HCT116 (cell line): ENCODE measurements at regions not wholly inside any gene's neighbourhood (a gene's known extent, or its start where the extent isn't known, plus 50 kb on each side); places are given as distances from the start of the nearest gene placed in this dataset.

Experiments used
- ATAC-seq: fragments of 200-7000 bp; cut with Tn5 transposase; 2 replicates; pipeline ENCODE4 v1.9.1; 2020; ENCODE audit warnings: mild to moderate bottlenecking, moderate library complexity
- BruUV-seq: library from RNA; stranded (reverse); fragments of 400-500 nt; replicated peaks from 2 replicates; lab custom pipeline; 2021; lab: Mats Ljungman, UMichigan
- CTCF ChIA-PET: fragments of 300-600 bp; sonication (Branson Sonifier 250); formaldehyde crosslinking; loops from one replicate; lab custom pipeline; 2021; ENCODE audit warnings: antibody characterized with exemption; lab: Charles Lee
- POLR2A ChIA-PET: fragments of 300-600, 350-600 bp; sonication (Branson Sonifier 250); formaldehyde crosslinking; loops from one replicate; lab custom pipeline; 2021; ENCODE audit warnings: antibody characterized with exemption; lab: Charles Lee
- RAD21 ChIA-PET, 2 experiments: fragments of 300-600 bp; sonication (Branson Sonifier 250); formaldehyde crosslinking; loops; one replicate each; lab custom pipeline; 2023; ENCODE audit warnings: low total read pairs in 2 of 2; ENCODE audit not compliant: uncharacterized antibody in 2 of 2, unreplicated experiment in 2 of 2, low non-redundant PET in 1 of 2; lab: Charles Lee
- DNase-seq: peaks from one replicate; pipeline ENCODE4 v3.0.0-alpha.2; 2010; ENCODE audit warnings: low read depth, low spot score
- H2AFZ ChIP-seq: fragments of 200-600 bp; shearing (Covaris generic), sonication (generic); 2 replicates; pipeline ENCODE4 v1.6.1; 2017; ENCODE audit warnings: low read depth, mixed run types, mixed read lengths, antibody characterized with exemption, low read length; ENCODE audit not compliant: poor library complexity, severe bottlenecking
- H3K27ac ChIP-seq: 2 replicates; pipeline ENCODE4 v1.5.1; 2012; ENCODE audit warnings: low read depth, low read length
- H3K27me3 ChIP-seq: fragments of 200-600 bp; sonication (generic); 2 replicates; pipeline ENCODE4 v1.6.1; 2016; ENCODE audit warnings: mixed run types, low read length, mixed read lengths; ENCODE audit not compliant: insufficient read depth
- H3K36me3 ChIP-seq, 2 experiments: fragments of 200-500 bp in 1 of 2; fragments of 200-600 bp in 1 of 2; sonication (Bioruptor generic) in 1 of 2; sonication (generic) in 1 of 2; 2 replicates each; pipeline versions ENCODE4 v1.5.1 to v1.6.1; 2014 to 2016; ENCODE audit warnings: low read length in 2 of 2, inconsistent platforms in 1 of 2, mixed read lengths in 1 of 2, mixed run types in 1 of 2; ENCODE audit not compliant: insufficient read depth in 2 of 2, control insufficient read depth in 1 of 2
- H3K4me1 ChIP-seq, 2 experiments: fragments of 200-600 bp in 1 of 2; sonication (generic) in 1 of 2; 2 replicates each; pipeline versions ENCODE4 v1.5.1 to v1.6.1; 2012 to 2017; ENCODE audit warnings: low read length in 2 of 2, inconsistent platforms in 1 of 2, mild to moderate bottlenecking in 1 of 2, mixed read lengths in 1 of 2, mixed run types in 1 of 2, moderate library complexity in 1 of 2; ENCODE audit not compliant: insufficient read depth in 2 of 2, control insufficient read depth in 1 of 2
- H3K4me2 ChIP-seq: fragments of 200-600 bp; sonication (generic); 2 replicates; pipeline ENCODE4 v1.6.1; 2017; ENCODE audit warnings: mixed run types, low read length, mixed read lengths
- H3K4me3 ChIP-seq, 2 experiments: fragments of 200-600 bp in 1 of 2; sonication (generic) in 1 of 2; replicated peaks in 1 of 2; 2 replicates each; pipeline ENCODE4 v1.5.1; 2011 to 2016; ENCODE audit warnings: low read length in 2 of 2, control low read depth in 1 of 2, low read depth in 1 of 2, mild to moderate bottlenecking in 1 of 2, mixed read lengths in 1 of 2, mixed run types in 1 of 2
- H3K79me2 ChIP-seq: fragments of 200-600 bp; sonication (generic); 2 replicates; pipeline ENCODE4 v1.6.1; 2017; ENCODE audit warnings: mild to moderate bottlenecking, mixed run types, low read length, moderate library complexity, mixed read lengths; ENCODE audit not compliant: insufficient read depth
- H3K9ac ChIP-seq: fragments of 200-600 bp; sonication (generic); 2 replicates; pipeline ENCODE4 v1.6.1; 2016; ENCODE audit warnings: low read length, mixed read lengths
- H3K9me2 ChIP-seq: fragments of 200-600 bp; sonication (generic), shearing (Covaris generic); 2 replicates; pipeline ENCODE4 v1.6.1; 2017; ENCODE audit warnings: mixed run types, mild to moderate bottlenecking, moderate library complexity; ENCODE audit not compliant: insufficient read depth
- H3K9me3 ChIP-seq, 2 experiments: fragments of 200-500 bp in 1 of 2; fragments of 200-600 bp in 1 of 2; sonication (Bioruptor generic) in 1 of 2; sonication (generic) in 1 of 2; 2 replicates each; pipeline ENCODE4 v1.6.1; 2014 to 2017; ENCODE audit warnings: low read length in 2 of 2, mixed read lengths in 2 of 2, inconsistent platforms in 1 of 2, low read depth in 1 of 2, mild to moderate bottlenecking in 1 of 2, mixed run types in 1 of 2, moderate library complexity in 1 of 2; ENCODE audit not compliant: control insufficient read depth in 1 of 2, insufficient read depth in 1 of 2
- H4K20me1 ChIP-seq: fragments of 200-600 bp; sonication (generic), shearing (Covaris generic); 2 replicates; pipeline ENCODE4 v1.6.1; 2017; ENCODE audit warnings: mixed run types, mild to moderate bottlenecking, moderate library complexity; ENCODE audit not compliant: insufficient read depth
- CBX3 ChIP-seq: IDR thresholded peaks from 2 replicates; pipeline ENCODE4 v1.6.1; 2012; ENCODE audit warnings: low read depth
- CEBPB ChIP-seq: IDR thresholded peaks from 2 replicates; pipeline ENCODE4 v1.6.1; 2012; ENCODE audit warnings: low read depth
- EGR1 ChIP-seq: IDR thresholded peaks from 2 replicates; pipeline ENCODE4 v1.6.1; 2012; ENCODE audit warnings: low read depth
- ELF1 ChIP-seq: IDR thresholded peaks from 2 replicates; pipeline ENCODE4 v1.6.1; 2012; ENCODE audit warnings: low read depth, borderline replicate concordance
- EZH2 ChIP-seq: fragments of 200-600 bp; sonication (generic); IDR thresholded peaks from 2 replicates; pipeline ENCODE4 v1.6.1; 2017; ENCODE audit warnings: antibody characterized with exemption, mixed run types
- EZH2phosphoT487 ChIP-seq: fragments of 200-600 bp; IDR thresholded peaks from 2 replicates; pipeline ENCODE4 v1.6.1; 2018; ENCODE audit warnings: antibody characterized with exemption, borderline replicate concordance
- FOSL1 ChIP-seq: IDR thresholded peaks from 2 replicates; pipeline ENCODE4 v1.6.1; 2012; ENCODE audit warnings: low read depth
- JUND ChIP-seq: IDR thresholded peaks from 2 replicates; pipeline ENCODE4 v1.6.1; 2012
- RAD21 ChIP-seq: IDR thresholded peaks from 2 replicates; pipeline ENCODE4 v1.6.1; 2012; ENCODE audit warnings: low read depth, mild to moderate bottlenecking
- SP1 ChIP-seq: IDR thresholded peaks from 2 replicates; pipeline ENCODE4 v1.6.1; 2012; ENCODE audit warnings: low read depth
- SRF ChIP-seq: IDR thresholded peaks from 2 replicates; pipeline ENCODE4 v1.6.1; 2012; ENCODE audit warnings: low read depth
- TCF7L2 ChIP-seq: IDR thresholded peaks from 2 replicates; pipeline ENCODE4 v1.7.0; 2011; ENCODE audit warnings: borderline replicate concordance, inconsistent platforms; ENCODE audit not compliant: insufficient read depth, insufficient read length; ENCODE audit errors: extremely low read depth
- intact Hi-C: fragments of 100-400 bp; cut with micrococcal nuclease; formaldehyde crosslinking; loops from 2 replicates; pipeline ENCODE4 v1.10.0; 2022
- TF ChIP-seq, protein P1 (sequence below): IDR thresholded peaks from 2 replicates; pipeline ENCODE4 v1.6.1; 2012
- TF ChIP-seq, protein P2 (sequence below): IDR thresholded peaks from 2 replicates; pipeline ENCODE4 v1.6.1; 2012; ENCODE audit warnings: low read depth

DNA sequence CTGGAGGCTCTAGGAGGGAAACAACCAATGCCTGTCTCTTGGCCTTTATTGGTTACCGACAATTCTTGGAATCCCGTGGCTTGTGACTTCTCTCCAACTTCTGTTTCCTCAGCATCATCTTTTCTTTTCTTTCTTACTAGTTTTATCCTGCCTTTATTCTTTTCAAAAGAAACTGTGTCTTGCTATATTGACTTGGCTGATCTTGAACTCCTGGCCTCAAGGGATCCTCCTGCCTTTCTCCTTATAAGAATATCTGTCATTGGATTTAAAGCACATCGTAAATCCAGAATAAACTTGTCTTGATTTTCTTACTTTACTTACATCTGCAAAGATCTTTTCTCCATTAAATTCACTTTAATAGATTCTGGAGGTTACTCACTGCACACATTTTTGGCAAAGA lies 49.9 kb upstream of the UGT2B10 start:
- ATAC-seq: no peak
- H3K4me1 ChIP-seq: no peaks in the 10 kb centered on the region
- intact Hi-C loops: no loop called here
- ChIA-PET RAD21 (no interaction called here), POLR2A (no interaction called here), CTCF (no interaction called here)
- no peak overlapping the region for H3K4me2 ChIP-seq
- H3K27me3 ChIP-seq: no peaks in the 10 kb centered on the region
- no peak overlapping the region for H3K27ac ChIP-seq
- H4K20me1 ChIP-seq: no peaks in the 10 kb centered on the region
- H3K9ac ChIP-seq: no peak overlapping the region
- TF ChIP-seq EGR1: no peak
- TF ChIP-seq FOSL1: no peak
- TF ChIP-seq CBX3: no peak
- TF ChIP-seq RAD21: no peak
- no peak for TF ChIP-seq SP1
- no peak for TF ChIP-seq ELF1
- no peak for TF ChIP-seq TCF7L2
- no peak for TF ChIP-seq JUND
- TF ChIP-seq, protein P1, sequence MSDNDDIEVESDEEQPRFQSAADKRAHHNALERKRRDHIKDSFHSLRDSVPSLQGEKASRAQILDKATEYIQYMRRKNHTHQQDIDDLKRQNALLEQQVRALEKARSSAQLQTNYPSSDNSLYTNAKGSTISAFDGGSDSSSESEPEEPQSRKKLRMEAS: no peak
- TF ChIP-seq EZH2phosphoT487: no peak
- TF ChIP-seq, protein P2, sequence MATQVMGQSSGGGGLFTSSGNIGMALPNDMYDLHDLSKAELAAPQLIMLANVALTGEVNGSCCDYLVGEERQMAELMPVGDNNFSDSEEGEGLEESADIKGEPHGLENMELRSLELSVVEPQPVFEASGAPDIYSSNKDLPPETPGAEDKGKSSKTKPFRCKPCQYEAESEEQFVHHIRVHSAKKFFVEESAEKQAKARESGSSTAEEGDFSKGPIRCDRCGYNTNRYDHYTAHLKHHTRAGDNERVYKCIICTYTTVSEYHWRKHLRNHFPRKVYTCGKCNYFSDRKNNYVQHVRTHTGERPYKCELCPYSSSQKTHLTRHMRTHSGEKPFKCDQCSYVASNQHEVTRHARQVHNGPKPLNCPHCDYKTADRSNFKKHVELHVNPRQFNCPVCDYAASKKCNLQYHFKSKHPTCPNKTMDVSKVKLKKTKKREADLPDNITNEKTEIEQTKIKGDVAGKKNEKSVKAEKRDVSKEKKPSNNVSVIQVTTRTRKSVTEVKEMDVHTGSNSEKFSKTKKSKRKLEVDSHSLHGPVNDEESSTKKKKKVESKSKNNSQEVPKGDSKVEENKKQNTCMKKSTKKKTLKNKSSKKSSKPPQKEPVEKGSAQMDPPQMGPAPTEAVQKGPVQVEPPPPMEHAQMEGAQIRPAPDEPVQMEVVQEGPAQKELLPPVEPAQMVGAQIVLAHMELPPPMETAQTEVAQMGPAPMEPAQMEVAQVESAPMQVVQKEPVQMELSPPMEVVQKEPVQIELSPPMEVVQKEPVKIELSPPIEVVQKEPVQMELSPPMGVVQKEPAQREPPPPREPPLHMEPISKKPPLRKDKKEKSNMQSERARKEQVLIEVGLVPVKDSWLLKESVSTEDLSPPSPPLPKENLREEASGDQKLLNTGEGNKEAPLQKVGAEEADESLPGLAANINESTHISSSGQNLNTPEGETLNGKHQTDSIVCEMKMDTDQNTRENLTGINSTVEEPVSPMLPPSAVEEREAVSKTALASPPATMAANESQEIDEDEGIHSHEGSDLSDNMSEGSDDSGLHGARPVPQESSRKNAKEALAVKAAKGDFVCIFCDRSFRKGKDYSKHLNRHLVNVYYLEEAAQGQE: no peak
- no peak for TF ChIP-seq EZH2
- no peak for TF ChIP-seq SRF
- TF ChIP-seq CEBPB: no peak
- H3K9me3 ChIP-seq: no peaks in the 10 kb centered on the region
- no peak for DNase-seq
- H2AFZ ChIP-seq: no peak overlapping the region
- no peaks in the 10 kb centered on the region for H3K36me3 ChIP-seq
- BruUV-seq: no TSS peak
- no peak overlapping the region for H3K4me3 ChIP-seq
- no peaks in the 10 kb centered on the region for H3K79me2 ChIP-seq
- H3K9me2 ChIP-seq: no peaks in the 10 kb centered on the region
